Dendritic cell treated with granulocyte-macrophage colony-stimulating factor and Interleukin-4, amounts not matched to agents 40 ng/mL and 50 ng/mL, for 4 days (primary cell): ENCODE measurements at regions not wholly inside any gene's neighbourhood (a gene's known extent, or its start where the extent isn't known, plus 50 kb on each side); places are given as distances from the start of the nearest gene placed in this dataset.

Experiments used
- H3K27ac Mint-ChIP-seq: one replicate; pipeline ENCODE4 v1.8.0; 2022; ENCODE audit warnings: mild to moderate bottlenecking, mixed read lengths
- H3K27me3 Mint-ChIP-seq: one replicate; pipeline ENCODE4 v1.8.0; 2022; ENCODE audit warnings: mild to moderate bottlenecking, mixed read lengths
- H3K36me3 Mint-ChIP-seq: one replicate; pipeline ENCODE4 v1.8.0; 2022; ENCODE audit warnings: low read depth, mixed read lengths
- H3K4me1 Mint-ChIP-seq: one replicate; pipeline ENCODE4 v1.8.0; 2022; ENCODE audit warnings: low read depth, mixed read lengths
- H3K4me3 Mint-ChIP-seq: one replicate; pipeline ENCODE4 v1.8.0; 2022; ENCODE audit warnings: mild to moderate bottlenecking, moderate library complexity, mixed read lengths
- H3K9me3 Mint-ChIP-seq: one replicate; pipeline ENCODE4 v1.8.0; 2022; ENCODE audit warnings: mixed read lengths
- intact Hi-C: fragments of 100-400 bp; cut with micrococcal nuclease; formaldehyde crosslinking; loops from one replicate; pipeline ENCODE4 v1.15.0; 2022

DNA sequence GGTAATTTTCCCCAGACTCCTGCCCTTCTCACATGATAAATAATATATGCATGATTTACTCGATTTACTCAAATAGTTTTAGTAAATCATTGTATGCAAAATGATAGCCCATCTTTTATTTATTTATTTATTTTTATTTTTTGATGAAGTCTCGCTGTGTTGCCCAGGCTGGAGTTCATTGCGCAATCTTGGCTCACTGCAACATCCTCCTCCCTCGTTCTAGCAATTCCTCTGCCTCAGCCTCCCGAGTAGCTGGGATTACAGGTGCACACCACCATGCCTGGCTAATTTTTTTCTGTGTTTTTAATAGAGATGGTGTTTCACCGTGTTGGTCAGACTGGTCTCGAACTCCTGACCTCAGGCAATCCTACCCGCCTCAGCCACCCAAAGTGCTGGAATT lies 343.8 kb upstream of the PLSCR5 start:
- H3K27me3 Mint-ChIP-seq = no peaks in the 10 kb centered on the region
- intact Hi-C loops = no loop called here
- H3K4me1 Mint-ChIP-seq = no peaks in the 10 kb centered on the region
- no peak overlapping the region for H3K4me3 Mint-ChIP-seq
- peaks cover 20% of the 10 kb centered on the region for H3K9me3 Mint-ChIP-seq
- H3K36me3 Mint-ChIP-seq = no peaks in the 10 kb centered on the region
- no peak overlapping the region for H3K27ac Mint-ChIP-seq

GRCh38 chr3:146948186-146948585 lies 343.0 kb upstream of the PLSCR5 start:
- Mint-ChIP-seq H3K36me3 (no peaks in the 10 kb centered on the region), H3K27ac (no peak overlapping the region), H3K27me3 (no peaks in the 10 kb centered on the region), H3K4me3 (no peak overlapping the region), H3K4me1 (no peaks in the 10 kb centered on the region), H3K9me3 (peaks cover 28% of the 10 kb centered on the region)
- intact Hi-C loops = no loop called here

- H3K36me3 Mint-ChIP-seq = no peaks in the 10 kb centered on the region
- H3K27ac Mint-ChIP-seq = no peak overlapping the region
- H3K4me3 Mint-ChIP-seq = no peak overlapping the region
- H3K9me3 Mint-ChIP-seq = peaks cover 9% of the 10 kb centered on the region
- no peaks in the 10 kb centered on the region for H3K4me1 Mint-ChIP-seq
- no peaks in the 10 kb centered on the region for H3K27me3 Mint-ChIP-seq
- intact Hi-C loops = no loop called here
Observed at GRCh38 chr3:146929696-146930095, 324.6 kb upstream of the PLSCR5 start.

DNA sequence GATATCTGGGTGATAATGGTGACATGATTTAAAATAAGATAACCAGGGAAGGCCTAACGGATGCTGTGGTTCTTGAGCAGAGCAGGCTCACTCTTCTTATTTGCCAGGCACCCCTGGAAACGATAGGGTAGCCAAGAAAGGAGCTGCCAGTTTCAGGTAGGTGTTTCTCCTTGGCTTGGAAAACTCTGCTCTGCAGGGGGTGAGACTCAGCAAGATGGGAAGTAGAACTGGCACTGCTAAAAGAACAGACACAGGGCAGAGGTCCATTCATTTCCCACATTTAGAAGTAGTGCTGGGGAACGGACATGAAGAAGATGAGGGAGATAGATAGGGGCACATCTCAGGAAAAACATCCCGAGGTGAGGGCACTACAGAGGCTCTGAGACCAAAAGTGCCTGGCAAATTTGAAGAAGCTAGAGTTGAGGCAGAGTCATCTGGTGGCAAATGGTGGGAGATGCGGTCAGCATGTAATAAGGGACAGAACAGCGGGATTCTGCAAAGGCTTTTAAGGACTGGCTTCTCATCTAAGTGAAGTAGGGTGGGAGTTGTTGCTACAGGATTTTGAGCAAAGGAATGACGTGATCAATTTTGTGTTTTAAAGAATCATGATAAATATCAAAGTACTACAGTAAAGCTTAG lies 323.4 kb upstream of the PLSCR5 start:
- no peaks in the 10 kb centered on the region for H3K4me1 Mint-ChIP-seq
- no peaks in the 10 kb centered on the region for H3K36me3 Mint-ChIP-seq
- no peak overlapping the region for H3K27ac Mint-ChIP-seq
- H3K9me3 Mint-ChIP-seq = peaks cover 9% of the 10 kb centered on the region
- no peaks in the 10 kb centered on the region for H3K27me3 Mint-ChIP-seq
- intact Hi-C loops = no loop called here
- no peak overlapping the region for H3K4me3 Mint-ChIP-seq

DNA sequence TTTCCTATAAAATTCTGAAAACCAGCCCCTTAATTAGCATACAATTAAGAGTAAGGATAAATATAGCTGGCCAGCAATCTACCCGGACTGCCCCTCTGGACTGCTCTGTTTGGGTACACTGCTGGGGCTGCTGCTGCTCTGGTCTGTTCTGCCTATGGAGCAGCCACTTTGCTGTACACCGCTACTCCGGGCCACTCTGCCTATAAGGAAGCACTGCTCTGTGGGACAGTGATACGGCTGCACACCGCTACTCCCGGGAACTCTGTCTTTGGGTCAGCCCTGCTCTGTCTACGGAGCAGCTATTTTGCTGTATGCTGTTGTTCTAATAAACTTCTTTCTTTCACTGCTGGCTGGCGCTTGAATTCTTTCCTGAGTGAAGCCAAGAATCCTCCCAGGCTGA lies 316.5 kb upstream of the PLSCR5 start:
- Mint-ChIP-seq H3K4me1 (no peaks in the 10 kb centered on the region), H3K27ac (no peak overlapping the region), H3K9me3 (peaks cover 25% of the 10 kb centered on the region), H3K4me3 (no peak overlapping the region), H3K27me3 (no peaks in the 10 kb centered on the region), H3K36me3 (no peaks in the 10 kb centered on the region)
- intact Hi-C loops = no loop called here

GRCh38 chr3:146914409-146914808 lies 309.3 kb upstream of the PLSCR5 start:
- H3K27ac Mint-ChIP-seq = no peak overlapping the region
- no peaks in the 10 kb centered on the region for H3K4me1 Mint-ChIP-seq
- intact Hi-C loops = no loop called here

DNA sequence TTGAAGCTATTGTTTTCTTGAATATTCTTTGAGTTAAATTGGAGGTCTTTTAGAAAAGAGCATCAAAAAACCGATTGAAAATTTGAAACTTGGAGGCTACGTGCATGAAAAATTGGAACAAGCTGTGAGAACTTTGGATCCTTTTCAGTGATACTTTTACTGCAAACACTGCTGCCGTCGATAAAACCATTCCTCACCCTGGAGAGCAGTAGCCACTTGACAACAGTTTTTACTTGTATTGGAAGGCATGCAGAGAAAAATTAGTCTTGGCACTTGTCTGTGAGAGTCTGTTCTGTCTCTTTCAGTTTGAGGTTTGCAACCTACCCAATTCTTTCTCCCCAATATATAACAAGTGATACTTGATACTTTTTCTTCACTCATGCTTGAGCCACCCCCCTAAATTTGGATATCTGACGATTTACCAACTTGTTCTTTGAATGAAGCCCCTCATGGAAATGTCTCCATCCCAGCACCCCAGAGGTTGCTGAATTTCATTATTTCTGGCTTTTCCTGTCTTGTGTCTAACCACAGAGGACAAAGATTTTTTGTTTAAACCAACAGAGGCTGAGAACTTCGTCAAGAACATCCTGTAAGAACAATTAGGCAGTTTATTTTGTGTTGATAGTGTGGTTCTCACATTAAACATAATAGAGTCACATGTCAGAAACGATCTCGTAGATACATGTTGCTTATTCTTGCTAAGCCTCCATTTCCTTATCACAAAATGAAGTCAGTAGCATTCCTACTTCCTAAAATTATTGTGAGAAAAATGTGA lies 307.3 kb upstream of the PLSCR5 start:
- no peaks in the 10 kb centered on the region for H3K36me3 Mint-ChIP-seq
- H3K27ac Mint-ChIP-seq = no peak overlapping the region
- peaks cover 12% of the 10 kb centered on the region for H3K9me3 Mint-ChIP-seq
- H3K4me3 Mint-ChIP-seq = no peak overlapping the region
- no peaks in the 10 kb centered on the region for H3K4me1 Mint-ChIP-seq
- H3K27me3 Mint-ChIP-seq = no peaks in the 10 kb centered on the region
- intact Hi-C loops = no loop called here

More at GRCh38 chr3:146914409-146914808, 309.3 kb upstream of the PLSCR5 start:
- peaks cover 19% of the 10 kb centered on the region for H3K9me3 Mint-ChIP-seq
- no peak overlapping the region for H3K4me3 Mint-ChIP-seq
- H3K36me3 Mint-ChIP-seq = no peaks in the 10 kb centered on the region
- H3K27me3 Mint-ChIP-seq = no peaks in the 10 kb centered on the region

- Mint-ChIP-seq H3K36me3 (no peaks in the 10 kb centered on the region), H3K27me3 (no peaks in the 10 kb centered on the region), H3K9me3 (peaks cover 11% of the 10 kb centered on the region), H3K27ac (no peak overlapping the region), H3K4me1 (no peaks in the 10 kb centered on the region), H3K4me3 (no peak overlapping the region)
- intact Hi-C loops = no loop called here
Observed at GRCh38 chr3:146903927-146904326, 298.8 kb upstream of the PLSCR5 start.

DNA sequence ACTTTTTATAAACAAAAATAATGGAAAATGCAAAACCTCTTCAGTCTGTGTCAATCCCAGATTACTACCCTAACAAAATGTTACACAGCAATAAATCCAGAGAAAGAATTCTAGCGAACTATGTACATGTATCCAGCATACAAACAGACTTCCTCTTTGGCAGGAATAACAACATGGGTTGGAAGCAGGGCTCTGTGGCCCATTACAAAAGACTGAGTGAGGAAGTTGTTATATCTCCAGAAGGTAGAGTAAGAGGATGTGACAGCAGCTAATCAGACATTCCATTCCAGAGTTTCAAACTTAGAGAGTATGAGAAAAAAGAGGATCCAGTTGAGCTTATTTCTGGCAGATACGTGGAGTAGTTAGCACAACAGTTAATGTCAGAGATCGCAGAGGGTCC lies 294.0 kb upstream of the PLSCR5 start:
- intact Hi-C loops = no loop called here
- no peaks in the 10 kb centered on the region for H3K36me3 Mint-ChIP-seq
- peaks cover 7% of the 10 kb centered on the region for H3K9me3 Mint-ChIP-seq
- H3K27me3 Mint-ChIP-seq = no peaks in the 10 kb centered on the region
- H3K4me1 Mint-ChIP-seq = no peaks in the 10 kb centered on the region
- H3K4me3 Mint-ChIP-seq = no peak overlapping the region
- no peak overlapping the region for H3K27ac Mint-ChIP-seq

GRCh38 chr3:146896711-146897110 lies 291.6 kb upstream of the PLSCR5 start:
- H3K36me3 Mint-ChIP-seq = no peaks in the 10 kb centered on the region
- no peak overlapping the region for H3K4me3 Mint-ChIP-seq
- H3K27ac Mint-ChIP-seq = no peak overlapping the region
- H3K27me3 Mint-ChIP-seq = no peaks in the 10 kb centered on the region
- no peaks in the 10 kb centered on the region for H3K4me1 Mint-ChIP-seq
- intact Hi-C loops = no loop called here
- H3K9me3 Mint-ChIP-seq = peaks cover 7% of the 10 kb centered on the region

- intact Hi-C loops = no loop called here
- Mint-ChIP-seq H3K27ac (no peak overlapping the region), H3K4me1 (no peaks in the 10 kb centered on the region), H3K9me3 (peaks cover 7% of the 10 kb centered on the region), H3K27me3 (no peaks in the 10 kb centered on the region), H3K4me3 (no peak overlapping the region), H3K36me3 (no peaks in the 10 kb centered on the region)
Observed at GRCh38 chr3:146895026-146895749, 290.0 kb upstream of the PLSCR5 start.

GRCh38 chr3:146894406-146894805 lies 289.3 kb upstream of the PLSCR5 start:
- Mint-ChIP-seq H3K27ac (no peak overlapping the region), H3K4me1 (no peaks in the 10 kb centered on the region), H3K36me3 (no peaks in the 10 kb centered on the region), H3K4me3 (no peak overlapping the region), H3K27me3 (no peaks in the 10 kb centered on the region), H3K9me3 (peaks cover 7% of the 10 kb centered on the region)
- intact Hi-C loops = no loop called here

- Mint-ChIP-seq H3K9me3 (peaks cover 13% of the 10 kb centered on the region), H3K27ac (no peak overlapping the region)
Observed at GRCh38 chr3:146892041-146892440, 286.9 kb upstream of the PLSCR5 start.

GRCh38 chr3:146889626-146890025 lies 284.5 kb upstream of the PLSCR5 start:
- H3K27ac Mint-ChIP-seq = no peak overlapping the region
- H3K4me1 Mint-ChIP-seq = no peaks in the 10 kb centered on the region
- H3K9me3 Mint-ChIP-seq = peaks cover 23% of the 10 kb centered on the region
- no peak overlapping the region for H3K4me3 Mint-ChIP-seq
- no peaks in the 10 kb centered on the region for H3K27me3 Mint-ChIP-seq
- intact Hi-C loops = no loop called here
- no peaks in the 10 kb centered on the region for H3K36me3 Mint-ChIP-seq

More at GRCh38 chr3:146892041-146892440, 286.9 kb upstream of the PLSCR5 start:
- Mint-ChIP-seq H3K27me3 (no peaks in the 10 kb centered on the region), H3K36me3 (no peaks in the 10 kb centered on the region), H3K4me1 (no peaks in the 10 kb centered on the region), H3K4me3 (no peak overlapping the region)
- intact Hi-C loops = no loop called here
